ENCODE measurements at regions not wholly inside any gene's neighbourhood (a gene's known extent, or its start where the extent isn't known, plus 50 kb on each side); places are given as distances from the start of the nearest gene placed in this dataset.

DNA sequence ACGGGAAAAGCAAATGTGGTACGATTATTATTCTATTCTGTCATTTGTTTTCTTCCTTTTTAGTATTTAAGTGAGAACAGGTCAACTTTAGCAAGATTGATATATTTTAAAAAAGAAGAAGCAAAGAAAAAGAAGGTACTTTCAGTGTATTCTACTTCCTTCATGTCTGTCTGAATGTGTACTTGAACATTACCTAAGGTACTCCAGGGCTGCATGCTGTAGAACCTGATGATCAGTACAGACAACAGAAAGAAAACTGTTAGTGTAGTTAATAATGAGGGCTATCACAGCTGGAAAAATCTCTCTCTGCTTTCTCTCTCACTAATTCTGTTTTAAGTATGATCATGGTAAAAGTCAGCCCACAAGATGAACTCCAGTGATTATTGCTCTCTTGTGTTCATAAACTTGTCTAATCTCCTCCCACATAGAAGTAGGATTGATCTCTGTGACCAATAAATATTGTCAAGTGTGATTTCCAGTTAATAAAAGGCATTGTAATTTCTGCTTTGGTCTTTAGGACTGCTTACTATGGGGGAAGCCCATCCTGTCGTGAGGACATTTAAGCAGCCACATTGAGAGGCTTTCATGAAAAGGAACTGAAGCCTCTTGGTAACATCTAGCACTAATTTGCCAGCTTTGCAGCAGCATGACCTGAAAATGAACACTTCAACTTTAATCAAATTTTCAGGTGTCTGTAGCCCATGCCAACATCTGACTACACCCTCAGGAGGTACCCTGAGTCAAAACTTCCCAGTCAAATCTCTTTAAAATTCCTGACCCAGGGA is 864.0 kb upstream of the ACO1 start:
- H3K4me3 Mint-ChIP-seq, result no peak overlapping the region
- Histone ChIP-seq H3K9me3 (ENCODE audit: control insufficient read depth, low read length) (no peaks in the 10 kb centered on the region), H3K27me3 (ENCODE audit: control insufficient read depth, insufficient read depth, low read length, poor library complexity, severe bottlenecking) (no peaks in the 10 kb centered on the region), H3K4me1 (ENCODE audit: control insufficient read depth, insufficient read depth, low read length) (no peaks in the 10 kb centered on the region), H3K27ac (ENCODE audit: low read depth, low read length) (no peak overlapping the region), H3K4me3 (ENCODE audit: low read length) (no peak overlapping the region), H3K9ac (ENCODE audit: extremely low read depth, low read length, poor library complexity, severe bottlenecking) (no peak overlapping the region), H3K36me3 (ENCODE audit: control insufficient read depth, insufficient read depth, low read length) (no peaks in the 10 kb centered on the region)
- 90 to 92% methylated on average over 3 of the region's 3 CpGs for WGBS, 2 experiments (ENCODE audit: insufficient coverage in 1 of 2, insufficient read length in 1 of 2)
- TF ChIP-seq, protein P1, sequence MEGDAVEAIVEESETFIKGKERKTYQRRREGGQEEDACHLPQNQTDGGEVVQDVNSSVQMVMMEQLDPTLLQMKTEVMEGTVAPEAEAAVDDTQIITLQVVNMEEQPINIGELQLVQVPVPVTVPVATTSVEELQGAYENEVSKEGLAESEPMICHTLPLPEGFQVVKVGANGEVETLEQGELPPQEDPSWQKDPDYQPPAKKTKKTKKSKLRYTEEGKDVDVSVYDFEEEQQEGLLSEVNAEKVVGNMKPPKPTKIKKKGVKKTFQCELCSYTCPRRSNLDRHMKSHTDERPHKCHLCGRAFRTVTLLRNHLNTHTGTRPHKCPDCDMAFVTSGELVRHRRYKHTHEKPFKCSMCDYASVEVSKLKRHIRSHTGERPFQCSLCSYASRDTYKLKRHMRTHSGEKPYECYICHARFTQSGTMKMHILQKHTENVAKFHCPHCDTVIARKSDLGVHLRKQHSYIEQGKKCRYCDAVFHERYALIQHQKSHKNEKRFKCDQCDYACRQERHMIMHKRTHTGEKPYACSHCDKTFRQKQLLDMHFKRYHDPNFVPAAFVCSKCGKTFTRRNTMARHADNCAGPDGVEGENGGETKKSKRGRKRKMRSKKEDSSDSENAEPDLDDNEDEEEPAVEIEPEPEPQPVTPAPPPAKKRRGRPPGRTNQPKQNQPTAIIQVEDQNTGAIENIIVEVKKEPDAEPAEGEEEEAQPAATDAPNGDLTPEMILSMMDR (conservative IDR thresholded peaks at IDR 0.05), result no peak
- H3K27ac Mint-ChIP-seq, result no peak overlapping the region
- no peak for DNase-seq
- H3K27me3 Mint-ChIP-seq (ENCODE audit: insufficient read depth), result no peaks in the 10 kb centered on the region
- H3K9me3 Mint-ChIP-seq, result no peaks in the 10 kb centered on the region
- H3K36me3 Mint-ChIP-seq (ENCODE audit: low read depth), result no peaks in the 10 kb centered on the region
- H3K4me1 Mint-ChIP-seq, result no peaks in the 10 kb centered on the region

DNA sequence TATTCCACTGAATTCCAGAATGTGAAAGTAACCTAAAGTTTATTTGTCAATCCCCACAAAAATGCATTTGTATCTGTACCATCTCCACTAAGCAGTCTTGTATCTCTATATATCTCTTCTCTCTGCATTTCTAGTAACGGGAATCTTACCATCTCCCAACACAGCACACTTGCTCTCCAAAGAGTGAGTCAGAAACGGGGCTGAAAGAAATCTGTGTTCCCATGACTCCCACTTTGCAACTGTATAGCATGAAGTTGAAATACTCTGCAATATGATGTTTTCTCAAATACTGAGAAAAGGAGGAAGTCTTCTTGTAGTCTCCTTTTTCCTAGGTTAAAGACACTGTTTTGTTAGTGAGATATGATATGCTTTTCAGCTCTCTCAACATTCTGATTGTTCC is 848.8 kb upstream of the ACO1 start:
- H3K4me3 ChIP-seq (ENCODE audit: low read length), result no peak overlapping the region
- 88 to 100% methylated on average over 1 to 2 of the region's 2 CpGs for WGBS, 2 experiments (ENCODE audit: insufficient coverage in 1 of 2, insufficient read length in 1 of 2)
- H3K36me3 Mint-ChIP-seq (ENCODE audit: low read depth), result no peaks in the 10 kb centered on the region
- H3K36me3 ChIP-seq (ENCODE audit: control insufficient read depth, insufficient read depth, low read length), result no peaks in the 10 kb centered on the region
- no peak overlapping the region for H3K27ac Mint-ChIP-seq
- no peak overlapping the region for H3K4me3 Mint-ChIP-seq
- no peaks in the 10 kb centered on the region for H3K4me1 ChIP-seq (ENCODE audit: control insufficient read depth, insufficient read depth, low read length)
- no peaks in the 10 kb centered on the region for H3K27me3 ChIP-seq (ENCODE audit: control insufficient read depth, insufficient read depth, low read length, poor library complexity, severe bottlenecking)
- H3K9me3 Mint-ChIP-seq, result no peaks in the 10 kb centered on the region
- no peak for DNase-seq
- no peak overlapping the region for H3K9ac ChIP-seq (ENCODE audit: extremely low read depth, low read length, poor library complexity, severe bottlenecking)
- no peaks in the 10 kb centered on the region for H3K9me3 ChIP-seq (ENCODE audit: control insufficient read depth, low read length)
- TF ChIP-seq, protein P1 (conservative IDR thresholded peaks at IDR 0.05), result no peak
- H3K27me3 Mint-ChIP-seq (ENCODE audit: insufficient read depth), result no peaks in the 10 kb centered on the region
- no peak overlapping the region for H3K27ac ChIP-seq (ENCODE audit: low read depth, low read length)
- H3K4me1 Mint-ChIP-seq, result peaks cover 4% of the 10 kb centered on the region

DNA sequence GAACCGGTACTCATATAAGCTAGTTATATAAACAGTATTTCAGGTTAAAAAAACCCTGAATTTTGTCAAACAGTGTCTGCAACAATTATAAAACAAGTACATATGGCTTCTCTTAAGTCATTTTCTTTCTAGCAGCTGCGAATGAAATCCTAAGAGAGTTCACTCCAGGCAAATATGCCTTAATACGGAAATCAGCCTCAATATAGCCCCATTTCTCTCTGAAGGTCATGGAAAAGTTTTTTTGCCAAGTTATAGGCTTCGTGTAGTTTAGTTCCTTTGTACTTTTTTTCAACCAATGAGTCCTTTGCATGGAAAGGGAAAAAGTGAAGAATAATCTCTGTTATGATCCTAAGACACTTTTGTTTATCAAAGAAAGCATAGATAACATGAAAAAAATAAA is 848.0 kb upstream of the ACO1 start:
- H3K27ac Mint-ChIP-seq, result no peak overlapping the region
- no peaks in the 10 kb centered on the region for H3K9me3 Mint-ChIP-seq
- Histone ChIP-seq H3K27me3 (ENCODE audit: control insufficient read depth, insufficient read depth, low read length, poor library complexity, severe bottlenecking) (no peaks in the 10 kb centered on the region), H3K36me3 (ENCODE audit: control insufficient read depth, insufficient read depth, low read length) (no peaks in the 10 kb centered on the region), H3K9ac (ENCODE audit: extremely low read depth, low read length, poor library complexity, severe bottlenecking) (no peak overlapping the region), H3K4me1 (ENCODE audit: control insufficient read depth, insufficient read depth, low read length) (no peaks in the 10 kb centered on the region), H3K9me3 (ENCODE audit: control insufficient read depth, low read length) (no peaks in the 10 kb centered on the region), H3K27ac (ENCODE audit: low read depth, low read length) (no peak overlapping the region), H3K4me3 (ENCODE audit: low read length) (no peak overlapping the region)
- TF ChIP-seq, protein P1 (conservative IDR thresholded peaks at IDR 0.05), result no peak
- H3K27me3 Mint-ChIP-seq (ENCODE audit: insufficient read depth), result no peaks in the 10 kb centered on the region
- H3K4me1 Mint-ChIP-seq, result peaks cover 2% of the 10 kb centered on the region
- H3K4me3 Mint-ChIP-seq, result no peak overlapping the region
- H3K36me3 Mint-ChIP-seq (ENCODE audit: low read depth), result no peaks in the 10 kb centered on the region
- no peak for DNase-seq
- 88 to 100% methylated on average over 1 to 4 of the region's 4 CpGs for WGBS, 2 experiments (ENCODE audit: insufficient coverage in 1 of 2, insufficient read length in 1 of 2)
